GM19023 (cell line): ENCODE measurements at regions not wholly inside any gene's neighbourhood (a gene's known extent, or its start where the extent isn't known, plus 50 kb on each side); places are given as distances from the start of the nearest gene placed in this dataset.

ENCODE experiments used
- ATAC-seq: cut with Tn5 transposase; IDR thresholded peaks from one replicate; pipeline ENCODE4 v1.9.1; 2021; ENCODE audit warnings: mild to moderate bottlenecking, moderate library complexity; ENCODE audit not compliant: unreplicated experiment

GRCh38 chr9:89892920-89893319 is 288.1 kb downstream of the GADD45G start:
- no peak for ATAC-seq

GRCh38 chr9:89893886-89894285 is 289.1 kb downstream of the GADD45G start:
- ATAC-seq = no peak

GRCh38 chr9:89896806-89897340 is 292.1 kb downstream of the GADD45G start:
- ATAC-seq = no peak

- ATAC-seq = no peak
Observed at GRCh38 chr9:89899573-89899972, 294.8 kb downstream of the GADD45G start.

GRCh38 chr9:89901920-89902319 is 297.1 kb downstream of the GADD45G start:
- no peak for ATAC-seq

- ATAC-seq = no peak
Observed at GRCh38 chr9:89902450-89903140, 297.8 kb downstream of the GADD45G start.

GRCh38 chr9:89903141-89903475 is 298.3 kb downstream of the GADD45G start:
- ATAC-seq = no peak

- no peak for ATAC-seq
Observed at GRCh38 chr9:89905606-89906338, 301.0 kb downstream of the GADD45G start.

- no peak for ATAC-seq
Observed at GRCh38 chr9:89911721-89912604, 307.2 kb downstream of the GADD45G start.

- ATAC-seq = no peak
Observed at GRCh38 chr9:89912605-89912953, 307.8 kb downstream of the GADD45G start.

GRCh38 chr9:89915187-89915586 is 310.4 kb downstream of the GADD45G start:
- no peak for ATAC-seq

- no peak for ATAC-seq
Observed at GRCh38 chr9:89916001-89916597, 311.3 kb downstream of the GADD45G start.

GRCh38 chr9:89917861-89918260 is 313.0 kb downstream of the GADD45G start:
- no peak for ATAC-seq

- ATAC-seq = no peak
Observed at GRCh38 chr9:89919171-89919681, 314.4 kb downstream of the GADD45G start.

GRCh38 chr9:89920131-89920530 is 315.3 kb downstream of the GADD45G start:
- no peak for ATAC-seq

GRCh38 chr9:89920951-89921350 is 316.1 kb downstream of the GADD45G start:
- ATAC-seq = no peak

GRCh38 chr9:89922099-89922498 is 317.3 kb downstream of the GADD45G start:
- ATAC-seq = no peak

GRCh38 chr9:89923174-89923573 is 318.4 kb downstream of the GADD45G start:
- ATAC-seq = no peak

- no peak for ATAC-seq
Observed at GRCh38 chr9:89923961-89924504, 319.2 kb downstream of the GADD45G start.

- no peak for ATAC-seq
Observed at GRCh38 chr9:89924611-89925010, 319.8 kb downstream of the GADD45G start.

- no peak for ATAC-seq
Observed at GRCh38 chr9:89926167-89926566, 321.4 kb downstream of the GADD45G start.
